Activated naive CD4-positive, alpha-beta T cell treated with anti-CD3 and anti-CD28 coated beads for 36 hours (primary cell): ENCODE measurements at regions not wholly inside any gene's neighbourhood (a gene's known extent, or its start where the extent isn't known, plus 50 kb on each side); places are given as distances from the start of the nearest gene placed in this dataset.
"Not testable (repeated sequence)": the region's sequence is repeated elsewhere in the genome, so short reads cannot be mapped to it uniquely, and the experiment has no call there.

ENCODE experiments used
- CTCF ChIA-PET: fragments of 350-600 bp; sonication (Branson Sonifier 250); formaldehyde crosslinking; loops from one replicate; lab custom pipeline; 2021; ENCODE audit warnings: antibody characterized with exemption; lab: Charles Lee
- DNase-seq: peaks from one replicate; pipeline ENCODE4 v3.0.0-alpha.2; 2020
- H3K27ac Mint-ChIP-seq: one replicate; pipeline ENCODE4 v1.8.0; 2021; ENCODE audit warnings: mild to moderate bottlenecking, mixed read lengths
- H3K27me3 Mint-ChIP-seq: one replicate; pipeline ENCODE4 v1.8.0; 2021; ENCODE audit warnings: low read depth, mixed read lengths
- H3K36me3 Mint-ChIP-seq: one replicate; pipeline ENCODE4 v1.8.0; 2021; ENCODE audit warnings: low read depth, mixed read lengths
- H3K4me1 Mint-ChIP-seq: one replicate; pipeline ENCODE4 v1.8.0; 2021; ENCODE audit warnings: low read depth, mixed read lengths
- H3K4me3 Mint-ChIP-seq: one replicate; pipeline ENCODE4 v1.8.0; 2021; ENCODE audit warnings: mild to moderate bottlenecking, moderate library complexity, mixed read lengths
- H3K9me3 Mint-ChIP-seq: one replicate; pipeline ENCODE4 v1.8.0; 2021; ENCODE audit warnings: mixed read lengths
- intact Hi-C: fragments of 100-400 bp; cut with micrococcal nuclease; formaldehyde crosslinking; loops from one replicate; pipeline ENCODE4 v1.15.1; 2023

DNA sequence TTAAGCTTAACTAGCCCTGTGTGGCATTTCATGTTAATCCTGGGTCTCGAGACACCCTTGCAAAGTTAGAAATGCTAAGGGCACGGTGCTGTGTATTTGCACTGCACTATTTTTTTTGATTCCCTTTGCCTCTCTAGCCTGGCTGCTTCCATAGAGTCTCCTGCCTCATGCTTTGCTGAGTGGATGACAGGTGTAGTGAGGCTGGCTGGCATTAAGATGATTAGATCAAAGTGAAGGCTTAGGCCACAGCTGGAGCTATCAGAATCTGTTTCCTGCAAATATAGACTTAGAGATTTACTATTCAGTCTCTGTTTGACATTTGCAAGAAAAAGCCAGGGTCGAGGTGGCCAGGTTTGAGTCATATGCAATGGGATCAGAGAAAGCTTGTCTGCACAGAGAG is 791.1 kb downstream of the AACS start:
- H3K9me3 Mint-ChIP-seq, result no peaks in the 10 kb centered on the region
- CTCF ChIA-PET, result no interaction called here
- H3K4me1 Mint-ChIP-seq, result no peaks in the 10 kb centered on the region

DNA sequence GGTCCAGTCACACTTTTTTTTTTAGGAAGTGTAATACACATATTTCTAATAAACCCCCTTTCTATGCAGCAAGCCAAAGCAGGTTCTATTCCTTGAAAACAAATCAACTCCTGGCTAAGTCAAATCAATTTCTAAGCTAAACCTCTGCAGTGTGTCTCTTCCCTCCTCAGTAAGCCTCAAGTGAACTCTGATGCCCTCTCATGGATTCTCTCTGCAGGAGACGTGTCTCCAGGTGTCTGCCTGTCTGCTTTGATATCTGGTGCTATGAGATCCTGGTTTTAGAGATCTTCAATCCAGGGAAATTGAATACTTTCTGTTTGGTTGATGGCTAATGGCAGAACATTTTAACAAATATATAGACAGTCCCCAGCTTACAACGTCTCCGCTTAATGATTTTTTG is 791.7 kb downstream of the AACS start:
- Mint-ChIP-seq H3K4me3 (no peak overlapping the region), H3K4me1 (no peaks in the 10 kb centered on the region), H3K9me3 (no peaks in the 10 kb centered on the region), H3K36me3 (no peaks in the 10 kb centered on the region), H3K27ac (no peak overlapping the region), H3K27me3 (peaks cover 6% of the 10 kb centered on the region)
- CTCF ChIA-PET, result no interaction called here
- DNase-seq, result no peak
- intact Hi-C loops, result no loop called here

More for the DNA sequence above, 791.1 kb downstream of the AACS start:
- DNase-seq, result no peak
- peaks cover 6% of the 10 kb centered on the region for H3K27me3 Mint-ChIP-seq
- H3K27ac Mint-ChIP-seq, result no peak overlapping the region
- H3K36me3 Mint-ChIP-seq, result no peaks in the 10 kb centered on the region
- H3K4me3 Mint-ChIP-seq, result no peak overlapping the region
- intact Hi-C loops, result no loop called here

DNA sequence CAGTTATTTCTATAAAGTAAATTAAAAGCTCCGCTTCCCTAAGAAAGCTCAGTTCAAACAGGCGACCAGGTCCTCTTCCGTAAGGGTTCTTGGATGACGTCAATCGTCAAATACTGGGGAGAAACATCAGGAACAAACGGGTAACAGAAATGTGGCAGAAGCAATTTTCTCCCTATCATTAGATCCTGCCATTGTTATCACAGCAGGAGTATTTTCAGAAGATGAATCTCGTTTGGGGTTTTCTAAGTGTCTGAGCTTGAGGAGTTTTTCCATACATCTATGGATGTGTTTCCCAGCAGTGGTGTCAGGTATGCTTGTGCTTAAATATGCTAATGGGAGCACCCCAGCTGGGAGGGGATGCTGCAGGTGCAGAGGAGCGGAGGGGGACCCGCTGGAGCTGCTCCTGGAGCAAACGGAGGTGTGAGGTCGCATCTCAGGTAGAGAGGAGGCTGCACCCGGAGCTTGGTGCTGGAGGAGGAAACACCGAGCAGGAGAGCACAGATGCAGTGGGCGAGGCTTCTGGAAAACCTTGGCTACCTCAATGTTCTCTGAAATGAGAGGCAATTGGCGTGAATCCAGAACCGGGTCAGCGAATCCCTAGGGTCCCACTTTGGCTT is 795.5 kb downstream of the AACS start:
- Mint-ChIP-seq H3K36me3 (no peaks in the 10 kb centered on the region), H3K4me3 (no peak overlapping the region), H3K4me1 (no peaks in the 10 kb centered on the region), H3K27ac (no peak overlapping the region), H3K27me3 (peaks cover 11% of the 10 kb centered on the region), H3K9me3 (peaks cover 4% of the 10 kb centered on the region)
- CTCF ChIA-PET, result no interaction called here
- DNase-seq, result no peak
- intact Hi-C loops, result no loop called here

DNA sequence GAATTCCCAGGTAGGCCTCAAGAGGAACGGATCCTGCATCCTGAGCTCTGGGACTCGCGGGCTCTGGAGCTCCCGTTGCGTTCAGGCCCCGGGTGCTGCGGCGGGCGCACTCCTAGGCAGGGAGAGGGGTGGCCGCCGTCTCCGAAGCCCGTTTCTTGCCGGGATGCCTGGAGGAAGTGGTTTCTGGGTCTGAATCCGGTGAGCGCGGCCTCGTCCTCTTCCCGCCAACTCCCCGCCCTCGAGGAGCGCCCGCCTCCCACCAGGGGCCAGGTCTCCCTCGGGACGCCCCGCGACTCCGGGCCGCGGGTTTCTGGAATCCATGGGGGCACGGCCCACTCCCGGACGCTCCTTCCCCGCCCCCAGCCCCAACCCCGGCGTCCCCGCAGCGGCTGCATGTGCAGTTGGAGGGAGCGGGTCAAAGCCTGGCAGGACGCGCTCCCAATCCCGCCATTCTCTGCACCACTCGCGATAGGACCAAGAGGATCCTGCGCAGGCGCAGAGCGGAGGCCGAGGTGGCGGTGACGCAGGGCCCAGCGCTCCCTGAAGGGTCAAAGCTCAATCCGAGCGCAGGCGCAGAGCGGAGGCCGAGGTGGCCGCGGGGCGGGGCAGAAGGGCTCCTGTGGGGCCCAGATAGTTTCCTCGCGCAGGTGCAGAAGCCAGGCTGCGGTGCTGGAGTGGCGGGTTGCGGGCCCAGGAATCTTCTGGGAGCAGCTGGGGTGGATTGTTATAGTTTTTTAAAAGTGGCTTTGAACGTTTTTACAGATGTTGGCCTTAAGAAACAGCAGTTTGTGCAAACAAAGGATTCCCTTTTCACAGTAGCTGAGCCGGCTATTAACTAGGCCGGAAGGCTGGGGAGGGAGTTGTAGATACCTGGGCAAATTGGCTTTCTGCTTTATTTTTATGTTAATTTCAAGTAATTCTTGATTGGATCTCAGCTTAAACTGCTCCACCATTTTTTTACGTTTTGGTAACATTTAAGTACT is 796.4 kb downstream of the AACS start:
- Mint-ChIP-seq H3K4me1 (no peaks in the 10 kb centered on the region), H3K4me3 (no peak overlapping the region), H3K27me3 (peaks cover 11% of the 10 kb centered on the region), H3K9me3 (peaks cover 5% of the 10 kb centered on the region), H3K27ac (no peak overlapping the region), H3K36me3 (no peaks in the 10 kb centered on the region)
- intact Hi-C loops, result no loop called here
- peak; percentile 4 for DNase-seq
- CTCF ChIA-PET, result no interaction called here

DNA sequence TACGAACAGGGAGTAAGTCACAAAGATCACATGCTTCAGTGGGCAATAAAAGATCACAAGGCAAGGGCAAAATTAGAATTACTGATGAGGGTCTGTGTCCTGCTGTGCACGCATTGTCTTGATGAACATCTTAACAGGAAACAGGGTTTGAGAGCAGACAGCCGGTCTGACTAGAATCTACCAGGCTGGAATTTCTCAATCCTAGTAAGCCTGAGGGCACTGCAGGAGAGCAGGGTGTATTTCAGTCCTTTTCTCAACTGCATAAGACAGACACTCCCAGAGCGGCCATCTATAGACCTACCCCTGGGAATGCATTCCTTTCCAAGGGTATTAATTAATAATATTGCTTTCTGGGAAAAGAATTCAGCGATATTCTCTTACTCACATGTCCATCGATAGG is 800.0 kb downstream of the AACS start:
- DNase-seq, CTCF ChIA-PET, H3K4me1 Mint-ChIP-seq, H3K36me3 Mint-ChIP-seq, H3K27me3 Mint-ChIP-seq, H3K4me3 Mint-ChIP-seq, H3K9me3 Mint-ChIP-seq, H3K27ac Mint-ChIP-seq, intact Hi-C loops: not testable (repeated sequence)

DNA sequence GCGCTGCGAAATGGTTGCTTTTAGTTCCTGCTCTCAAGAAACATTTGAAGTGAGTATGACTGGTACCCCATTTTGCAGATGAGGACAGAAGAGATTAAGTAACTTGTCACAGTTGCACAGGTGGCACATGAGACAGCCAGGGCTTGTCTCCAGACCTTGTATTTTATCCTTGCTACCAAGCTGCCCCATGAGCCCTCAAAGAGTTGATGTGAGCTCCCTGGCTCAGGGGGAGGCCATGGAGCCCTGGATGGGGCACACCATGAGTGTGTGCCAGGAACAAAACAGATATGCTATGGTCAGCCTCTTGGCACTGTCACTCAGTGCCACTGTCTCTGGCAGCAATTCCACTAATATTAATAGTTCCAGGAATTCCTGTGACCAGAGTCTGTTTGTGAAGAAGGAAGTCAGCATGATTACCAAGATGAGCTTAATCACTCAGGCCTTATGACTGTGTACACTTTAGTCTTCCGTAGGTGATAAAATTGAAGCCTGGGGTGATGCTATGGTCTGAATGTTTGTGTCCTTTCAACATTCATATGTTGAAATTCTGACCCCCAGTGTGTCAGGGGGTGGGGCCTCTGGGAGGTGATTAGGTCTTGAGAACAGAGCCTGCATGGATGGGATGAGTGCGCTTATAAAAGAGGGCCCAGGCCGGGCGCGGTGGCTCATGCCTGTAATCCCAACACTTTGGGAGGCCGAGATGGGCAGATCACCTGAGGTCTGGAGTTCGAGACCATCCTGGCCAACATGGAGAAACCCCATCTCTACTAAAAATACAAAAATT is 806.8 kb downstream of the AACS start:
- CTCF ChIA-PET, result no interaction called here
- no peaks in the 10 kb centered on the region for H3K4me1 Mint-ChIP-seq
- H3K27ac Mint-ChIP-seq, result no peak overlapping the region
- intact Hi-C loops, result no loop called here
- H3K9me3 Mint-ChIP-seq, result peaks cover 3% of the 10 kb centered on the region
- H3K27me3 Mint-ChIP-seq, result no peaks in the 10 kb centered on the region
- no peak for DNase-seq
- no peaks in the 10 kb centered on the region for H3K36me3 Mint-ChIP-seq
- H3K4me3 Mint-ChIP-seq, result no peak overlapping the region

DNA sequence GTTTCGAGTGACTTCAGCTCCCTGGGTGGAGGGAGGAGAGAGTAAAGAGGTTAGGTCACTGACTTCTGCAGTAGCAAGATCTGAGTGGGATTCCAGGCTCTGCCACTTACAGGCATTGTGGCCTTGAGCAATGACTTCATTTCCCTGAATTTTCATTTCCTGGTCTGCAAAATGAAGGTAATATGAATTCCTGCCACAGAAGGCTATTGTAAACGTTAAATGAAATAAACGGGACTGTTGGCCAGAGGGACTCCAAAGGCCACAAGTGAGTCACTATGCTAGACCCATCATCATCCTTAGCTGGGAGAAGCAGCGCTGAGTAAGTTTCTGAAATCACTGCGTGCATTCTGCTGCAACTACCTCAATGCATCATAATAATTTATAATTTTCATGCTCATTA is 807.8 kb downstream of the AACS start:
- no peak for DNase-seq
- Mint-ChIP-seq H3K9me3 (peaks cover 3% of the 10 kb centered on the region), H3K4me1 (no peaks in the 10 kb centered on the region), H3K36me3 (no peaks in the 10 kb centered on the region), H3K27me3 (no peaks in the 10 kb centered on the region), H3K27ac (no peak overlapping the region), H3K4me3 (no peak overlapping the region)
- intact Hi-C loops, result no loop called here
- CTCF ChIA-PET, result no interaction called here

DNA sequence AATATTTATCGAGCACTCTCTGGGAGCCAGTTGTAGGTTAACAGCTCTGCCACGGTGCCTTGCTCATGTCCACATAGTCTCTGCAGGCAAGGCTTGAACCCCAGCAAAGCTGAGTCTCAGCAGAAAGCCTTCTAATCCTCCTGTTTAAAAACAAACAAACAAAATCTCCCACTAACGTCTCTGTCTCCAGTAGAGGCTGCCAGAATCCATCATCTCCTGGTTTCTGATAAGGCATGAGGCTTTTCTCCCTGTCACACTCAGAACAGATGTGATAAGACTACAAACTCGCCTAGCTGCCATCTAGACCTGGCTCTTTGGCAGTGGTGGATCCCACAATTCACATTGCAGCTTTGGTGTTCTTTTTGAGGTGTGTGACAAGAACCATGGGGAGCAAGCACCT is 813.2 kb downstream of the AACS start:
- H3K27me3 Mint-ChIP-seq, result no peaks in the 10 kb centered on the region
- H3K4me1 Mint-ChIP-seq, result no peaks in the 10 kb centered on the region
- DNase-seq, result no peak
- intact Hi-C loops, result no loop called here
- H3K36me3 Mint-ChIP-seq, result no peaks in the 10 kb centered on the region
- H3K4me3 Mint-ChIP-seq, result no peak overlapping the region
- H3K9me3 Mint-ChIP-seq, result no peaks in the 10 kb centered on the region
- no peak overlapping the region for H3K27ac Mint-ChIP-seq
- CTCF ChIA-PET, result no interaction called here

DNA sequence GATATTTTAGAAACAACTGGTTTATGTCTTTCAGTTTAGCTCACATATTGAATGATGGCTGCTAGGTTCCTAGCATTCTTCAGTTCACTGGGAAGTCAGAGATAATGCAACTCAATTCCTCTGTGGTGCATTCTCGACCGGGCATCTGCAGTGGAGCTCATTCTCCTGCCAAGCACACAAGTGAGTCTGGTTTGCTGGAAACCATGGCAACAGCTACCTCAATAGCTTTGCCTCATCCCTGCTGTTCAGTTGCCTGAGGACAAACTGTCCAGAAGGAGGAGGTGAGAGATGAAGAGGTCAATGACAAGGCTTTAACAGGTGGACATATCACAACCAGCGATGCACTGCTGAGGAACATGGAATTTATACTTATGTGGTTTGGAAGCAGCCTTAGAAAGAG is 816.9 kb downstream of the AACS start:
- no peak for DNase-seq
- Mint-ChIP-seq H3K27me3 (no peaks in the 10 kb centered on the region), H3K9me3 (no peaks in the 10 kb centered on the region), H3K27ac (no peak overlapping the region), H3K4me3 (no peak overlapping the region), H3K36me3 (no peaks in the 10 kb centered on the region), H3K4me1 (no peaks in the 10 kb centered on the region)
- CTCF ChIA-PET, result no interaction called here
- intact Hi-C loops, result no loop called here

DNA sequence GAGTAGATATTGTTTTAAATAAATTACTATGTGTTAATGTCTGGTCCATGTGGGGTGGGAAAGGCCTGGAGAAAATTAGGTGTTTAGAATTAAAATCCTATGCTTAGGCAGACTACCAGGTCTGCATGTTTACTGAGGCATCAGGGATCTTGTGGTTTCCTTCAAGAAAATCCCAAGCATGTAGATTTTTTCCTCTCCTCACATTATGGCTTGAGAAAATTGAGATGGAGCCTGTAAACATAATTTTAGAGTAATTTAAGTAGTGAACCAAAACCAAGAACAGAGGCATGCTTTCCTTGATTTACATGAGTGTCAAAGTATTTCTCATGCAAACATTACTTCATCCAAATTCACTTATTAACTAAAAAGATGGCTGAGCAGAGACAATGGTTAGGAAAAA is 823.7 kb downstream of the AACS start:
- no peak overlapping the region for H3K27ac Mint-ChIP-seq
- H3K4me1 Mint-ChIP-seq, result no peaks in the 10 kb centered on the region
- CTCF ChIA-PET, result no interaction called here
- intact Hi-C loops, result no loop called here
- no peak overlapping the region for H3K4me3 Mint-ChIP-seq
- H3K36me3 Mint-ChIP-seq, result no peaks in the 10 kb centered on the region
- no peaks in the 10 kb centered on the region for H3K27me3 Mint-ChIP-seq
- H3K9me3 Mint-ChIP-seq, result peaks cover 3% of the 10 kb centered on the region
- no peak for DNase-seq

DNA sequence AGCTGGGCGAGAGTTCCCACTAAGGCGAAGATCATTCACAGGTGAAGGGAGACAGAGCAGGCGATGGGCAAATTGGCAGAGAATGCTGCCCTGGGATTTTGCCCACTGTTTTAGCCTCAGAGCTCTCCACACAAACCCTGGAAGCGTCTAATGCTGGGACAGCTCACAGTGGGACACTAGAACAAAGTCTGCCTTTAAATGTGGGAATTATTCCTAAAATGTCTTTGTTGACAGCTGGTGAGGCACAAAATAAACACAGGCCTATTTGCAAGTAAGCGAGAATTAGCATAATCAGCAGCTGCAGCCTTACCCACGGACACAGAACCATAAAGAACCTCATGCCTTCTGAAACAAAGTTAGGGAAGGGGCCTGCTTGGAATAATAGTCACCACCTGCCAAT is 824.5 kb downstream of the AACS start:
- CTCF ChIA-PET, result no interaction called here
- intact Hi-C loops, result no loop called here

DNA sequence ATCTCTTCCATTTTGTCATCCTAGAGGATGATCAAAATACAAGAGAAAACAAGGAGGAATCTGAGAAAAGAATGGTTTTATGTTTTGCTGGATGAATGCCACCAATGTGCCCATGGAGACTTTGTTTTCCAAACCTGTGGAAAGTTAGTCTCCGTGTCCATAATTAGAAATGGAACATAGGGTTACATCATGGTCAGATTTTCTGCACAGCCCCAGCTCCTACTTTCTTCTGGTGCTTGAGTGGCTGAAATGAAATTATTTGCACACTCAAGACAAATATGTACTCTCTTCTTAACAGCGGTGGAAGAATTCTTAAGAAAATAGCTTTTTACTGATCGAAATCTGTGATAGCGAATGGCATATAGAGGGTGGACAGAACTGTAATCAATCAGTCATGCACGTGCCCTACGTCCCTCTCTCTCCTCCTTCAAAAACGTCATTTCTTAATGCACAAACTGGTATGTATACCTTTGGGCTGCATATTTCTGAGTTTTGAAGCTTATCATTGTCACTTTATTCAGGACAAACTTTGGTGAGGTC is 825.2 kb downstream of the AACS start:
- no peaks in the 10 kb centered on the region for H3K36me3 Mint-ChIP-seq
- no peaks in the 10 kb centered on the region for H3K4me1 Mint-ChIP-seq
- H3K27ac Mint-ChIP-seq, result no peak overlapping the region
- no peak overlapping the region for H3K4me3 Mint-ChIP-seq
- H3K27me3 Mint-ChIP-seq, result no peaks in the 10 kb centered on the region
- peaks cover 3% of the 10 kb centered on the region for H3K9me3 Mint-ChIP-seq
- CTCF ChIA-PET, result no interaction called here
- DNase-seq, result no peak
- intact Hi-C loops, result no loop called here

More for the DNA sequence above, 824.5 kb downstream of the AACS start:
- no peak overlapping the region for H3K27ac Mint-ChIP-seq
- no peak overlapping the region for H3K4me3 Mint-ChIP-seq
- no peaks in the 10 kb centered on the region for H3K4me1 Mint-ChIP-seq
- H3K9me3 Mint-ChIP-seq, result peaks cover 3% of the 10 kb centered on the region
- no peak for DNase-seq
- H3K27me3 Mint-ChIP-seq, result no peaks in the 10 kb centered on the region
- no peaks in the 10 kb centered on the region for H3K36me3 Mint-ChIP-seq
